Natural killer cell (primary cell): ENCODE measurements at regions not wholly inside any gene's neighbourhood (a gene's known extent, or its start where the extent isn't known, plus 50 kb on each side); places are given as distances from the start of the nearest gene placed in this dataset.

Experiments
- ATAC-seq, 3 donors: fragments of 150-1000 bp in 2 of 3; fragments of 200-7000 bp in 1 of 3; cut with Tn5 transposase; 1 replicate in 1 of 3; 2 replicates in 2 of 3; pipeline ENCODE4 v1.10.0; 2021; ENCODE audit warnings: mild to moderate bottlenecking in 2 of 3, moderate library complexity in 2 of 3
- DNase-seq, 2 donors: peaks; one replicate each; pipeline versions ENCODE4 v3.0.0 to v3.0.0-alpha.2; 2013 to 2021; ENCODE audit warnings: mixed read lengths in 1 of 2
- H3K27ac ChIP-seq: one replicate; pipeline ENCODE4 v1.5.1; 2013; ENCODE audit warnings: mild to moderate bottlenecking, low read length
- H3K27me3 ChIP-seq: one replicate; pipeline ENCODE4 v1.6.1; 2013; ENCODE audit warnings: low read length; ENCODE audit not compliant: control insufficient read depth, insufficient read depth
- H3K36me3 ChIP-seq: one replicate; pipeline ENCODE4 v1.6.1; 2013; ENCODE audit warnings: low read length; ENCODE audit not compliant: control insufficient read depth, insufficient read depth
- H3K4me1 ChIP-seq: one replicate; pipeline ENCODE4 v1.6.1; 2013; ENCODE audit warnings: low read length; ENCODE audit not compliant: control insufficient read depth, insufficient read depth
- H3K4me3 ChIP-seq: one replicate; pipeline ENCODE4 v1.5.1; 2013; ENCODE audit warnings: low read length
- H3K9me3 ChIP-seq: one replicate; pipeline ENCODE4 v1.6.1; 2013; ENCODE audit warnings: low read length; ENCODE audit not compliant: control insufficient read depth, insufficient read depth
- H3K27ac Mint-ChIP-seq, 2 donors: one replicate each; pipeline ENCODE4 v1.8.0; 2022; ENCODE audit warnings: mild to moderate bottlenecking in 2 of 2, mixed read lengths in 2 of 2, moderate library complexity in 1 of 2
- H3K27me3 Mint-ChIP-seq, 2 donors: one replicate each; pipeline ENCODE4 v1.8.0; 2022; ENCODE audit warnings: low read depth in 2 of 2, mixed read lengths in 2 of 2
- H3K36me3 Mint-ChIP-seq: one replicate; pipeline ENCODE4 v1.8.0; 2022; ENCODE audit warnings: mixed read lengths
- H3K4me1 Mint-ChIP-seq, 2 donors: one replicate each; pipeline ENCODE4 v1.8.0; 2022; ENCODE audit warnings: mixed read lengths in 2 of 2
- H3K4me3 Mint-ChIP-seq: one replicate; pipeline ENCODE4 v1.8.0; 2022; ENCODE audit warnings: mild to moderate bottlenecking, moderate library complexity, mixed read lengths
- H3K9me3 Mint-ChIP-seq, 2 donors: one replicate each; pipeline ENCODE4 v1.8.0; 2022; ENCODE audit warnings: mixed read lengths in 2 of 2
- WGBS: methylation state at CpG from one replicate; pipeline ENCODE4 v1.1.7; 2013; ENCODE audit warnings: missing lambda C conversion rate; ENCODE audit not compliant: insufficient coverage; 5-methylcytosine and 5-hydroxymethylcytosine counted together
- intact Hi-C: fragments of 100-400 bp; cut with micrococcal nuclease; formaldehyde crosslinking; loops from one replicate; pipeline ENCODE4 v1.14.2; 2022
- TF ChIP-seq, protein P1 (sequence below): fragments of 200-600 bp; IDR thresholded peaks from one replicate; pipeline ENCODE4 v1.8.0; 2022; ENCODE audit warnings: antibody characterized with exemption

DNA sequence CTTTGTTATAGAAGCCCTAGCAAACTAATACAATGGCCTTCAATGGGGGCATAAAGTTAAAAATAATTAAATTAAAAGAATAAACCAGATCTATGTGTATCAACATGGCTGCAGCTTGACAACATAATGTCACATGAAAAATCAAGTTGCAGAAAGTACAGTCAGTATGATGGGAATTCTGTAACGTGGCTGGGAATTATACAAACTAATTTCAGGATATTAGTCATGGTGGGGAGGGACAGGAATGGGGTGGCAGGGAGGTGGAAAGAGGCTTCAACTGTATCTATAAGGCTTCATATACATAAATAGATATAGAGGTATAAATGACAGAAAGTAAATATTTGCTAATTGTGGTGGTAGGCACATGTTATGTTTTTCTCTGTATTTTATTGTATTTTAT lies 107.1 kb downstream of the UNC5CL start:
- H3K36me3 Mint-ChIP-seq: no peaks in the 10 kb centered on the region
- no peak for ATAC-seq

DNA sequence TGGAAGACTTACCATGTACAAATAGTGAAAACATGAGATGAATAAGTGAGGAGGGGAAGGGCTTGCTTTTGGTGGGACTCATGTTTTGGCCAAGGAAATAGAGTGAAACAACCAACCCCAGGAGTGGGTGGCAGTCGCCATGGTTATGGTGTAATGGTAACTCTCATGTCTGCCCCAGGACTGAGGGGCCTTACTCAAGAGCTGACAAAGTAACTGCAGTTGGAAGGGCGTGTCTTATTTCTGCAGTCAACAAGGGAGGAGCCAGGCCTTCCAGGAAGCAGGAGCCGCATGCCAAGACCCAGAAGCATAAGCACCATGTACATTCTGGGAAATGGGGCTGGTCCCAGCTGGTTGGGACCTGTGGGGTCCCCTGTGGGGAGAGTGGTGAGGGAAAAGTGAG lies 108.5 kb downstream of the UNC5CL start:
- no peak overlapping the region for H3K27ac ChIP-seq
- no peak overlapping the region for H3K27ac Mint-ChIP-seq
- no peaks in the 10 kb centered on the region for H3K9me3 ChIP-seq
- no peaks in the 10 kb centered on the region for H3K27me3 ChIP-seq
- no peaks in the 10 kb centered on the region for H3K36me3 Mint-ChIP-seq
- TF ChIP-seq, protein P1, sequence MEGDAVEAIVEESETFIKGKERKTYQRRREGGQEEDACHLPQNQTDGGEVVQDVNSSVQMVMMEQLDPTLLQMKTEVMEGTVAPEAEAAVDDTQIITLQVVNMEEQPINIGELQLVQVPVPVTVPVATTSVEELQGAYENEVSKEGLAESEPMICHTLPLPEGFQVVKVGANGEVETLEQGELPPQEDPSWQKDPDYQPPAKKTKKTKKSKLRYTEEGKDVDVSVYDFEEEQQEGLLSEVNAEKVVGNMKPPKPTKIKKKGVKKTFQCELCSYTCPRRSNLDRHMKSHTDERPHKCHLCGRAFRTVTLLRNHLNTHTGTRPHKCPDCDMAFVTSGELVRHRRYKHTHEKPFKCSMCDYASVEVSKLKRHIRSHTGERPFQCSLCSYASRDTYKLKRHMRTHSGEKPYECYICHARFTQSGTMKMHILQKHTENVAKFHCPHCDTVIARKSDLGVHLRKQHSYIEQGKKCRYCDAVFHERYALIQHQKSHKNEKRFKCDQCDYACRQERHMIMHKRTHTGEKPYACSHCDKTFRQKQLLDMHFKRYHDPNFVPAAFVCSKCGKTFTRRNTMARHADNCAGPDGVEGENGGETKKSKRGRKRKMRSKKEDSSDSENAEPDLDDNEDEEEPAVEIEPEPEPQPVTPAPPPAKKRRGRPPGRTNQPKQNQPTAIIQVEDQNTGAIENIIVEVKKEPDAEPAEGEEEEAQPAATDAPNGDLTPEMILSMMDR: no peak
- no peak for ATAC-seq
- 85% methylated on average over 3 of the region's 3 CpGs for WGBS
- H3K4me3 ChIP-seq: no peak overlapping the region
- intact Hi-C loops: no loop called here
- no peak for DNase-seq
- no peaks in the 10 kb centered on the region for H3K4me1 ChIP-seq
- peaks cover 13 to 29% of the 10 kb centered on the region in 2 donors for H3K27me3 Mint-ChIP-seq
- H3K4me3 Mint-ChIP-seq: no peak overlapping the region
- H3K4me1 Mint-ChIP-seq: no peaks in the 10 kb centered on the region
- H3K36me3 ChIP-seq: no peaks in the 10 kb centered on the region
- no peaks in the 10 kb centered on the region for H3K9me3 Mint-ChIP-seq

More for the DNA sequence above, 107.1 kb downstream of the UNC5CL start:
- peaks cover 15 to 32% of the 10 kb centered on the region in 2 donors for H3K27me3 Mint-ChIP-seq
- Histone ChIP-seq H3K36me3 (no peaks in the 10 kb centered on the region), H3K4me3 (no peak overlapping the region), H3K27me3 (no peaks in the 10 kb centered on the region), H3K27ac (no peak overlapping the region), H3K4me1 (no peaks in the 10 kb centered on the region), H3K9me3 (no peaks in the 10 kb centered on the region)
- 57% methylated on average over 1 of the region's 1 CpG for WGBS
- H3K27ac Mint-ChIP-seq: no peak overlapping the region
- TF ChIP-seq, protein P1: no peak
- H3K4me1 Mint-ChIP-seq: no peaks in the 10 kb centered on the region
- H3K4me3 Mint-ChIP-seq: no peak overlapping the region
- intact Hi-C loops: no loop called here
- no peak for DNase-seq
- H3K9me3 Mint-ChIP-seq: no peaks in the 10 kb centered on the region

DNA sequence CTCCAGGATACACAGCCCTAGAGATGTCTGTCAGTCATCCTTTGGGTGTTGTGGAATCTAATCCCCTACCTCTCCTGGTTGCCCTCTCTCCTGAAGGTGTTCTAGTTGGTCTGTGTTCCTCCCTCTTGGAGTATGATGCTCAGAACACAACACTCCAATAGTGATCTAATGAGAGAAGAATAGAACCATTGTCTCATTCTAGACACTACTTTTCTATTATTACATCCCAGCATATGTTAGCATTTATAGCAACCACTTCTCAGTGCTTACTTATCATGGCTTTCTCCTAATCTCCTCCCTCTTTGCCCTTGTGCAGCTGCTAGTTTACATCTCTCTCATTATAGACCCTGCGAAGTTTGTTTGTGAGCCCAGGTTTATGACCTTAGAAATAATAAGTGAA lies 109.0 kb downstream of the UNC5CL start:
- Histone ChIP-seq H3K27ac (no peak overlapping the region), H3K9me3 (no peaks in the 10 kb centered on the region), H3K36me3 (no peaks in the 10 kb centered on the region), H3K27me3 (no peaks in the 10 kb centered on the region), H3K4me3 (no peak overlapping the region), H3K4me1 (no peaks in the 10 kb centered on the region)
- ATAC-seq: no peak
- no CpG with 5 or more reads among the region's 1 CpG for WGBS
- no peaks in the 10 kb centered on the region for H3K9me3 Mint-ChIP-seq
- DNase-seq: no peak
- intact Hi-C loops: no loop called here
- TF ChIP-seq, protein P1: no peak
- no peaks in the 10 kb centered on the region for H3K36me3 Mint-ChIP-seq
- H3K4me3 Mint-ChIP-seq: no peak overlapping the region
- H3K27me3 Mint-ChIP-seq: peaks cover 13 to 25% of the 10 kb centered on the region in 2 donors
- H3K4me1 Mint-ChIP-seq: no peaks in the 10 kb centered on the region
- no peak overlapping the region for H3K27ac Mint-ChIP-seq

DNA sequence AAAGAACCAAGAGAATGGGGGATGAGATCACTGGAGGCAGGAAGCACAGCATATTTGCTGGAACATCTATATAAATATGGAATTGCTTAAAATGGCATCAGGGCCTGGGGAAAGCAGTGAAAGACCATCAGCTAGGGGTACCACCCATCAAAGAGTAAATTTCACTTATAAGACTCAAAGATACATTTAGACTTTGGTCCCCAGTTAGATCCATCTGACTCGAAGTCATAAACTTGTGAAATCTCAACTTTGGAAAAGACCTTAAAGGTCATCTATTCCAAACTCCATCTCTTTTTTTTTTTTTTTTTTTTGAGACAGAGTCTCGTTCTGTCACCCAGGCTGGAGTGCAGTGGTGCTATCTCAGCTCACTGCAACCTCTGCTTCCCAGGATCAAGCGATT lies 109.8 kb downstream of the UNC5CL start:
- H3K27ac Mint-ChIP-seq: no peak overlapping the region
- intact Hi-C loops: no loop called here

More for the DNA sequence above, 109.8 kb downstream of the UNC5CL start:
- Histone ChIP-seq H3K27ac (no peak overlapping the region), H3K9me3 (no peaks in the 10 kb centered on the region), H3K36me3 (no peaks in the 10 kb centered on the region), H3K4me1 (no peaks in the 10 kb centered on the region), H3K4me3 (no peak overlapping the region), H3K27me3 (no peaks in the 10 kb centered on the region)
- TF ChIP-seq, protein P1: no peak
- no peak for DNase-seq
- ATAC-seq: no peak
- Mint-ChIP-seq H3K9me3 (no peaks in the 10 kb centered on the region), H3K27me3 (peaks cover 8 to 16% of the 10 kb centered on the region in 2 donors), H3K4me1 (no peaks in the 10 kb centered on the region), H3K36me3 (no peaks in the 10 kb centered on the region), H3K4me3 (no peak overlapping the region)
- WGBS: 90% methylated on average over 2 of the region's 3 CpGs
